Brain microvascular endothelial cell (primary cell): ENCODE measurements at regions not wholly inside any gene's neighbourhood (a gene's known extent, or its start where the extent isn't known, plus 50 kb on each side); places are given as distances from the start of the nearest gene placed in this dataset.

Source experiments
- DNase-seq: peaks from one replicate; pipeline ENCODE4 v3.0.0-alpha.2; 2020
- H3K27ac ChIP-seq: fragments of 250-450 bp; sonication (Bioruptor Pico); 2 replicates; pipeline ENCODE4 v1.5.1; 2020; ENCODE audit warnings: mild to moderate bottlenecking, moderate library complexity
- H3K27me3 ChIP-seq: fragments of 250-450 bp; sonication (Bioruptor Pico); replicated peaks from 2 replicates; pipeline ENCODE4 v1.5.1; 2020; ENCODE audit warnings: mild to moderate bottlenecking
- H3K36me3 ChIP-seq: fragments of 250-450 bp; sonication (Bioruptor Pico); replicated peaks from 2 replicates; pipeline ENCODE4 v1.5.1; 2020; ENCODE audit warnings: mild to moderate bottlenecking
- H3K4me3 ChIP-seq: 2 replicates; pipeline ENCODE4 v1.5.1; 2011; ENCODE audit warnings: low read depth, mild to moderate bottlenecking, control low read depth, low read length, moderate library complexity
- CTCF ChIP-seq: IDR thresholded peaks from 2 replicates; pipeline ENCODE4 v1.5.1; 2011; ENCODE audit warnings: low read depth, mild to moderate bottlenecking, moderate library complexity, low read length, control low read depth, inconsistent platforms; ENCODE audit errors: missing control alignments
- in situ Hi-C: cut with HindIII; loops from 2 replicates; pipeline ENCODE4 v1.10.0; 2017; ENCODE audit warnings: low sequenced_read_pairs, low pct_ligation_motif_present

GRCh38 chr13:84238381-84238780, 356.1 kb upstream of the SLITRK1 start:
- no peak for TF ChIP-seq CTCF
- in situ Hi-C loops = no loop called here
- Histone ChIP-seq H3K27ac (no peak overlapping the region), H3K36me3 (no peaks in the 10 kb centered on the region), H3K4me3 (no peak overlapping the region), H3K27me3 (no peaks in the 10 kb centered on the region)
- DNase-seq = no peak

- DNase-seq = no peak
- Histone ChIP-seq H3K4me3 (no peak overlapping the region), H3K36me3 (no peaks in the 10 kb centered on the region), H3K27ac (no peak overlapping the region), H3K27me3 (no peaks in the 10 kb centered on the region)
- in situ Hi-C loops = no loop called here
- no peak for TF ChIP-seq CTCF
Measured at GRCh38 chr13:84237143-84237542, 354.9 kb upstream of the SLITRK1 start.

- no peak overlapping the region for H3K4me3 ChIP-seq
- TF ChIP-seq CTCF = no peak
- no peak overlapping the region for H3K27ac ChIP-seq
- DNase-seq = no peak
- in situ Hi-C loops = no loop called here
- H3K36me3 ChIP-seq = no peaks in the 10 kb centered on the region
- no peaks in the 10 kb centered on the region for H3K27me3 ChIP-seq
Measured at GRCh38 chr13:84234416-84234815, 352.1 kb upstream of the SLITRK1 start.

GRCh38 chr13:84230568-84230967, 348.3 kb upstream of the SLITRK1 start:
- in situ Hi-C loops = no loop called here
- Histone ChIP-seq H3K27ac (no peak overlapping the region), H3K36me3 (no peaks in the 10 kb centered on the region), H3K4me3 (no peak overlapping the region), H3K27me3 (no peaks in the 10 kb centered on the region)
- TF ChIP-seq CTCF = no peak
- DNase-seq = no peak

GRCh38 chr13:84211048-84211447, 328.8 kb upstream of the SLITRK1 start:
- no peak overlapping the region for H3K27ac ChIP-seq
- no peak for TF ChIP-seq CTCF
- H3K36me3 ChIP-seq = no peaks in the 10 kb centered on the region
- no peak for DNase-seq
- H3K4me3 ChIP-seq = no peak overlapping the region
- in situ Hi-C loops = no loop called here
- H3K27me3 ChIP-seq = no peaks in the 10 kb centered on the region

- in situ Hi-C loops = no loop called here
- no peak for DNase-seq
- Histone ChIP-seq H3K27ac (no peak overlapping the region), H3K36me3 (no peaks in the 10 kb centered on the region), H3K4me3 (no peak overlapping the region), H3K27me3 (no peaks in the 10 kb centered on the region)
- no peak for TF ChIP-seq CTCF
Measured at GRCh38 chr13:84208246-84208910, 326.1 kb upstream of the SLITRK1 start.
